ENCODE measurements at regions not wholly inside any gene's neighbourhood (a gene's known extent, or its start where the extent isn't known, plus 50 kb on each side); places are given as distances from the start of the nearest gene placed in this dataset.
"Not testable (repeated sequence)": the region's sequence is repeated elsewhere in the genome, so short reads cannot be mapped to it uniquely, and the experiment has no call there.

DNA sequence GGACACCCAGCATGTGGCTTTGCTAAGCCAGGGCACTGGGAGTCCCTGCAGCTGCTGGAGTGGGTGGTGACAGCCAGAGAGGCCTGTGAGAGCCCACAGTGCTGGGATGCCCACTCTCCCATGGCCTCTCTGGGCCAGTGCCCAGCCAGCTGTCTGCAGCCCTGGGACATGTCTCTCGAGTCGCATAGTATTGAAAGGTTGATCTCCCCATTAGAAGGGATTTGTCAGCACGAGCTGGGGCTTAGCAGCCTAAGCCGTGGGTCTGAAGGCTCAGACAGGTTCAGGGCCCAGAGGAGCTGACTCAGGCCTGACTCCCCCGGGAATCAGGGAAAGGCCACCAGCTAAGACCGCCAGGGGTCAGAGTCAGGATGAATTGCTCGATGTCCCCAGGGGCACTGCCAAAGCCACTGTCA is 53.5 kb downstream of the FOXD2 start:
- no peak for DNase-seq

DNA sequence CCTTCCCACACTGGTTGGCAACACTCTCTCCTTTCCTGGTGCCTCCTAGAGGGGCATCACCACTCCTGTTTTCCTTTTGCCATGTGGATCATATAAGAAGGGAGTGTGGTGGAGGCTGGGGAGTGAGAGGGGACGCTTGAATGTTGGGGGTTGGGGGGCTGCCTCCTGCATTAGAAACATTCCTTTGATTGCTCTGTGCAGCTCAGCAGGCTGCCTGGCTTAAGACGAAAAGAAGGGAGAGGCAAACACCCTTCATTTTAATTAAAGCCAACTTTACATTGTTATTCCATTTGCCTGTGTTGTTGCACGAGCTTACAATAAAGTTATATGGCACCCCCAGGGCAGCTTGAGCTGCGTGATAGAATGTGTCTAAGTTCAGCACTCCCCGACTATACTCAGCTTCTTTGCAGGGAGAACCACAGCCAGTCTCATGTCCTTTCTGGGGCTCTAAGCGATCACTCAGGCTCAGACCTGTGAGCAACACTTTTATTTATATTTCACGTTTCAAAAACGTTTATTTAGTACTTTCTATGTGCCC is 57.4 kb downstream of the FOXD2 start:
- DNase-seq, result no peak

DNA sequence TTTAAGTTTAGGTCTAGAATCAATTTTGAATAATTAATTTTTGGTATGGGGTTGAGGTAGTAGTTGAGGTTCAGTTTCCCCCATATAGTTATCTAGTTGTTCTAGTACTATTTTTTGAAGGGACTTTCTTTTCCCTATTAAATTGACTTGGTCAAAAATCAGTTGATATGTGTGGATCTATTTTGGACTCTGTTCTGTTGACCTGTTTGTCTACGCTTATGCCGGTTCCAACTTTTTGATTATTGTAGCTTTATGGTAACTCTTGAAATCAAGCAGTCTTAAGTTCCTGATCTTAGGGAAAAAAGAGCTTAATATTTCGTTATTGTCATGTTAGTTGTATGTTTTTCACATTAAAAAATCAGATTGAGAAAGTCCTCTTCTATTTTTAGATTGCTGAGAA is 60.7 kb downstream of the FOXD2 start:
- DNase-seq, result no peak

DNA sequence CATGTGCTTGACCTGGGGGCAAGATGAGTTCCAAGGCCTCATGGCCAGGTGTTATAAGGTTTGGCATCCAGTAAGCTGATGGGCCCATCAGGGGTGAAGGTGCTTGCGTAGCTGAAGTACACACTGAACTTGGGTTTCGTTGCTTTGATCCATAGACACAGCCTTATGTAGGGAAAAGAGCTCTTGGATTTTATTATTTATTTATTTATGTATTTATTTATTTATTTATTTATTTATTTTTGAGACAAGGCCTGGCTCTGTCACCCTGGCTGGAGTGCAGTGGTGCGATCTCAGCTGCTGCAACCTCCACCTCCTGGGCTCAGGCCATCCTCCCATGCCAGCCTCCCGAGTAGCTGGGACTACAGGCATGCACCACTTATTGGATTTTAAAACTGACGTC is 63.2 kb downstream of the FOXD2 start:
- DNase-seq, result no peak

DNA sequence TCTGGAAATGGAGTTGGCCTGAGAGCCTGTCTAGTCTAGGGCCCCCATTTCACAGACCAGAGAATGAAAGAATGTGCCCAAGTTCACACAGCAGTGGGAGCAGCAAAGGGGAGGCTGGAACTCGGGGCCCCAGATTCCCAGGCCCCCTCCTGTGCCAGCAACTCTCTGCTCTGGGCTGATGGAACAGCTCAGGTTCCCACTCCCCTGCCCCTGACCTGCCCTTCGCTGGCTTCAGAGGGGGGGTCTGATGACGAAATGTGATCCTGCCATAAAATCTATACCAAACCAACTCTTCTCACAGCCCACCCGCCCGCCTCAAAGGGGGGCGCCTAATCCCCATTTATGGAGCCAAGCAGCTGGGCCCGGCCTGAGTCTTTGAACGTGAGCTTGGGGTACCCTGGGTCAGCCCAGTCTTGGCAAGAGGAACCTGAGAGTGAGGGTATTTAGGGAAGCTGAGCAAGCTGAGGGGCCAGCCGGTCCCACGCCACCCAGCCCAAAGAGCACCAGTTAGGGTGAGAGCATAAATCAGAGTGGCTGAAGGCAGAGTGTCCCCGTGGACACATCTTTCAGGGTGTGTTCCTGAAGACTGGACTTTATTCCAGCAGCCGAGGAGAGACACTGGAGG is 65.0 kb downstream of the FOXD2 start:
- no peak for DNase-seq

DNA sequence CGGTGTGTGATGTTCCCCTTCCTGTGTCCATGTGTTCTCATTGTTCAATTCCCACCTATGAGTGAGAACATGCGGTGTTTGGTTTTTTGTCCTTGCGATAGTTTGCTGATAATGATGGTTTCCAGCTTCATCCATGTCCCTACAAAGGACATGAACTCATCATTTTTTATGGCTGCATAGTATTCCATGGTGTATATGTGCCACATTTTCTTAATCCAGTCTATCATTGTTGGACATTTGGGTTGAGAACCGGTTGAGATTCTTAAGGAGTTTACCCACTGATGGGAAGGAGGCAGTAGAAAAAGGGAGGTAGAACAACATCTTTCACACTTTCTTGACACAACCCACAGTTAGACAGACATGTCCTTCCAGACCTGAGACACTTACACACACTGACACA is 67.0 kb downstream of the FOXD2 start:
- not testable (repeated sequence) for DNase-seq

DNA sequence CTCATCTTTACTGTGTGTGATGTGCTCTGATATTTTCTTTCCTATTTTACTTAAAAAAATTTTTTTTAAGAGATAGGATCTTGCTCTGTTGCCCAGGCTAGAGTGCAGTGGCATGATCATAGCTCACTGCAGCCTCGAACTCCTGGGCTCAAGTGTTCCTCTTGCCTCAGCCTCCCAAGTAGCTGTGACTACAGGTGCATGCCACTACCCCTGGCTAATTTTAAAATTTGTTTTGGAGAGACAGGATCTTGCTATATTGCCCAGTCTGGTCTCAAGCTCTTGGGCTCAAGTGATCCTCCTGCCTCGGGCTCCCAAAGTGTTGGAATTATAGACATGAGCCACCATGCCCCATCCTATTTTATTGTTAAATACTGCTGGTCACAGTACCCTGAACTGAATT is 67.4 kb downstream of the FOXD2 start:
- DNase-seq, result no peak

DNA sequence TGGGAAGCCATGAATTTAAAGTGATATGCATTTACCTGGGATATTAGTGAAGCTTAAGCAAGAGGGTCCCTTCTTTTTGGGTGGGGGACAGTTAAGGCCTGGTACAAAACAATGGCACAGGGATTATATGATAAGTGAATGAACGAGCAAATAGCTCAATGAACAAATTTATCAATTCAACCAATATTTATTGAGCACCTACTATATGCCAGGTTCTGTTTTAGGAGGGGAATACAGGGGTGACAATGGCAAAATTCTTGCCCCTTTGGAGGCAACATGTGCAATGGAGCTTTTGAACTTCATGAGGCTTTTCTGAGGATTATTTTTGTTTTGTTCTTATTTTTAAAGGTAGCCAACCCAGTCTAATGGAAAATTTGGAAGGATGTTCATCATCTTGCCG is 68.2 kb downstream of the FOXD2 start:
- DNase-seq, result no peak

DNA sequence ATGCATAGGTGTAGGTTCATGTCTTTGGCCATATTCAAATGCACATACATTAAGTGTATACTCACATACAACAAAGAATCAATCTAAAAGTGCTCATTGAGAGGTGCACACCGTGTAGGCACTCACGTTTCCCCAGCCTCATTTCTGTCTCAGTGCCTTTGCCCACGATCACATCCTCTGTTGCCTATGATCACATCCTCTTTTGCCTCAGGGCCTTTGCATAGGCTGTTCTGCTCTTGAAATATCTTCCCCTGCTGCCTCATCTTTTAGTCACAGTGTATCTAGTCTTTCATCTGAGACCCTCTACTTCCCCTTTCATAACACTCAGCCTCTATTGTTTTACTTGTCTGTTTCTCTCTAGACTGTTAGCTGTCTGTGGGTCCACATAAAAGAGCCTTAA is 69.3 kb downstream of the FOXD2 start:
- DNase-seq, result no peak

DNA sequence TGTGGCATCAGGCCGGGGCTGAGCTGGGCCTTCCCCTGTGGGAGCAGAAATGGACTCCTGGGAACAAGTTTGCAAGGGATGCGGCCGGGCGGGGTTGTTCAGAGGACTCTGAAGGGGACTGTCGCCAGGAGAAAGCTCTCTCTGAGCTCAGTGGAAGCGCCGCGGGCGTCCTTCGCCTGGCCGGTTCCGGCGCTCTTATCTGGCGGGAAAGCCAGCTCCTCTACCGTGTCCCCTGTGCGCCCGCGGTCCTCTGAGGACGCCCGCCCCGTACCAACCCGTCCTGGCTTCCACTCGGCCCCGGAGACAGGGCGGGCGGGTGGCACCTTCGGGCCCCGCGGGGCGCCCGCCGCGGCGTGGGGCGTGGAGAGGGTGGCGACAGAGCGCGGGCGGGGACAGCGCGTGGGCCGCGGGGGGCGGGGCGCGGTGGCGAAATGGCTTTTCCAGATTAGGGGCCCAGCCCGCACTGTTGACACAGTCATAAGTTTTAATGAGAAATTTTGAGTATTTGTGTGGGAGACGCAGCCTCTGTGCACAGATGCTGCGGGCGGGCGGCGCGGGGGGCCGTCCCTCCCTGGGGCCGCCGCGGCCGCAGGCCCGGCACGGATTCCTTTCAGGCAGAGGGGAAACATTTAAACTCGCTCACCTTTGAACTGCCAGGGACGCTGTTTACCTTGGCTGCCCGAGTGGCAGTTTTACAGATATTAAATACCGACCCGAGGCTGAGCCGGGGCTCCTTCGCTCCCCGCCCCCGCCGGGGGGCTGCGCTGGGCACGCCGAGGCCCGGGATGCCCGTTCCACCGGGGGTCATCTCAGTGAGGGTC is 70.2 kb downstream of the FOXD2 start:
- DNase-seq, result peak; percentile 21

DNA sequence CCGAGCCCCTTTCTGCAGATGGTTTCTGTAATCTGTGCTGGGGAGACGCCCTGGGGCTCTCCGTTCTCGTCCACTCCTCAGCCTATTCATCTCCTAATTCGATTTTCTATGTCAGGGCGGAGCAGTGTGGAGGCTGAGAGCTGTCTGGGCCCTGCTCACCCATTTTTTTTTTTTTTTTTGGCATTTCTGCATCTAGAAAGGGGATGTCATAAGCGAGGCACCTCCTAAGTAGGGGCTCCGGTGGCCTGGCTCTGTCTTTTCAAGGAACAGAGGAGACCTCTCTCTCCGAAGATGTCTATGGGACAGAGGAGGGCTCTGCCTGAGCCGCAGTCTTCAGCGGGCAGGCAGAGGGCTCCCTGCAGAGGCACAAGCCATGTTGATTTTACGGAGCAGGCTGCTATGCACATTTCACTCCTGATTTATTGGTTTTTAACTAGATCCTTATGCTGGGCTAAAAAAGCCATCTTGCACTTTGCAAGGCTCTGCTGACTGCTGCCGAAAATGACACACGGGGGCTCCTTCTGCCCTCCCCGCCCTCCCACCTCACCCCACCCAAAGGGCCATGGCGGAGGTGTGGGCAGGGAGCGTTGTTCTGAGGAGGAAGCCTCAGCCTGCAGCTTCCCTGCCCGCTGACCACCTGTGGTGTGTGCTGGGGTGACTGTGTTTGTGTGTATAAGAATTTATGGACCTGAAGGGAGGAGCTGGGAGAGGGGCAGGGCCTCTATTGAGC is 71.0 kb downstream of the FOXD2 start:
- peak; percentile 17 for DNase-seq

DNA sequence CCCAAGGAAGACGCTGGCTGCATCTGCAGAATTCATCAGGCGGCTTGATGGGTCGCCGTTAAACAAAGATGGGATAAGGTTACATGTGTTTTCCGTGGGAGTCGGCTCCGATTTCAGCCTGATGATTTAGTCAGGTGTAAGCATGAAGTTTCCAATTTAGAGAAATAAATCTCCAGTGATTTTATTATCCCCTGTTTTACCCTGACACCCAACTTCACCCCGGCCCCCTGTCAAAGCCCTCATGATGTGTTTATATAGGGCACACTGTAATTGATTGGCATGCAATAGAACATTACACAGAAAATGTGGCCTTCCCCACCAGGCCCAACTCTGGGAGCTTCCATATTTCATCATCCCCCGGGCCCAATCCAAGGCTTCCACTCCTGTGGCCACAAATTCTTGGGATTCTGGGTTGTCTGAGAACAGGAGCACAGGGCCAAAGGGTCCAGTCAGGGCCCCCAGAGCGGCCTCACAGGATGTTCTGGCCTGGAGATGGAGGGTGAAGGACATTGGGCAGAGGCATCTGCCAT is 72.5 kb downstream of the FOXD2 start:
- no peak for DNase-seq

DNA sequence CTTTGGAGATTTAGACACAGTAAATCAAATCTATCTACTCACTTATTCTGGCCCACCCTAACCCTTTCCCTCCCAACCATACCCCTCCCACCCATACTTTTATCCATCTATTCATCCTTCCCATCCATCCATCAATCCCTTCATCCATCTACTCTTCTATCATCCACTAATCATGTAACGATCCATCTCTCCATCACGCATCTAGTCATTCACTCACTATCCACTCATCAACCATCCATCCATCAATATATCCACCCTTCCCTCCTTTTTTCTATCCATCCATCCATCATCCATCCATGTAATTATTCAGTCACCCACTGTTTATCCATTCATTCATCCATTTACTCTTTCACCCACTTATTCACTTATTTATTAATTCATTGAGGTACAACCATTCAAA is 74.0 kb downstream of the FOXD2 start:
- no peak for DNase-seq

DNA sequence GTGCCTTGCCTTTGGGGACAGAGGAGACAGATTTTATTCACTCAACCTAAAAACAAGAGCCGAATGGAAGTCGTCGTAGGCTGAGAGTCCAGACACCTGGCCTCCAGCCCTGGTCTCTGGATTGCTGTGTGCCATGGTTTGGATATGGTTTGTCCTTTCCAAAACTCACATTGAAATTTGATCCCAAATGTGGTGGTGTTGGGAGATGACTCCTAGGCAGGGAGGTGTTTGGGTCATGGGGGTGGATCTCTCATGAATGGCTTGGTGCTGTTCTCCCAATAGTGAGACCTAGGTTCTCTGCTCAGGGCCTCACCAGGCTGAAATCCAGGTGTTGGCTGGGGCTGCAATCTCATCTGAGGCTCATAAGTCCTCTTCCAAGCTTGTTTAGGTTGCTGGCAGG is 75.5 kb downstream of the FOXD2 start:
- no peak for DNase-seq

DNA sequence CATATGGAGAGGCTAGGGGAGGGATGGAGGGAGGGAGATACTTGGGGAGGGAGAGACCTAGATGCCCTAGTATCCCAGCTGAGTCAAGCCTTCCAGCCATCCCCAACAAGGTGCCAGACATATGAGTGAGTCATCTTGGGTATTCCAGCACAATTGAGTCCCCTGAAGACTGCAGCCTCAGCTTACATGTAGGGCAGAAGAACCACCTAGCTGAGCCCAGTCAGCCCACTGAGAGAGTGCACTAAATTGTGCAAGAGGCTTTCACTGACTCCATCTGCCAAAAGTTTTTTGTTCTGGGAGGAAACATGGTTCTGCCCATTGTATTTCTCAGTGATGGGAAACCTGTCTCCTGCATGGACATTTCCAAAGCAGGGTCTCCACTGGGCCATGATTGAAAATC is 76.4 kb downstream of the FOXD2 start:
- DNase-seq, result no peak

DNA sequence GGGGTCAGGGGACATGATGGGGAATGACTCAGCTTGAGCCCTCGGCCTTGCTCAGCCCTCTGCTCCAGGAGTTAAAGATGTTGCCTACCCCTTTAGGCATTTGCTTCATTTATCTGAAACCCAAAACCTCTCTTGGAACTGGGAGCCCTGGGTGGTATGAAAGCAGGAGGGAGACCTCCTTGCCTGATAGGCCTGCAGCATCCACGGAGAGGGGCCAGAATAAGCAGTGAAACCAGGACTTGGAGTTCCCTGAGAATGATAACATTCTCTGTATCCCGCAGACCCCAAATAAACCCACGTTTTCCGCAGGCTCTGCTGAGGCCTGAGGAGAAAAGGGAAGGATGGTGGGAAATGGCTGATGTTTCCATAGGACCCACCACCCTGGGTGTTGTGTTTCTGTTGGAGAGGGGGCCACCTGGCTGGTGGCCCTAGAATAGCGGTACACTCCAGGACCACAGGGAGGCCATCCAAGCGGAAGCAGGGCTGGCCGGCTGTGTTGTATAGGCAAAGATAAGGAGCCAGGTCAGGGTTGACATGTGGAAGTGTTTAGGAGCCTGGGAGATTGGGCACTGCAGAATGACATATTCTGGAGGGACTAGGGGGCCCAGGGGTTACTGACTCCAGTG is 77.4 kb downstream of the FOXD2 start:
- DNase-seq, result no peak

DNA sequence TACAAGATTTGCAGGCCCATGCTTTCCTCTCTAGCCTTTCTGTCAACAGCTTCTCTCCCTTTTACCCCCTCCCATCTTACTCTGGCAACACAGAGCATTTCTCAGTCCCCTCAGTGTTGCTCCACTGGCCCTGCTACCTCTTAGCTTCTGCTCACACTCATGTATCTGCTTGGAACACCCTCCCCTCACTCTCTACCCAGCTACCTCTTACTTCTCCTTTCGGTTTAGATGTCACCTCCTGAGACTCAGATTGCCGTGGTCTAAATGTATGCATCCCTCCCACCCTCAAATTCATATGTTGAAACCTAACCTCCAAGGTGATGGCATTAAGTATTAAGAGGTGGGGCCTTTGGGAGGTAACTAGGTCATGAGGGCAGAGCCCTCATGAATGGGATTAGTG is 80.1 kb downstream of the FOXD2 start:
- no peak for DNase-seq

DNA sequence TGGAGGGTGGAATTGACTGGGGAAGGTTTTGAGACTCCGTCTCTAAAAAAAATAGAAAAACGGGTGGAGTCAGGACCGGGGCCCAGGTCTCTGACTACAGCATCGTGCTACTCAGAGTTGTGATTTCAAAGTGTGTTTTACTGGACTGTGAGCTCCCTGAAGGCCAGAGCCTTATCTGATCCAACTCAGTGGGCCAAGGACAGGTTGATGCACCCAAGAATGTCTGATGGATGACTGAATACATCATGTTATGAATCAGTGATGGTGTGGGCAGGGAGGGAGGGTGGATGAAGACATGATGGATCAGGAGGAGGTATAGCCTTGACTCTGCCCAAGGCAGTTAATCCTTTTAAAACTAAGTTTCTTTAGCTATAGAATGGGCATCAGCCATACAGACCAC is 81.6 kb downstream of the FOXD2 start:
- no peak for DNase-seq

DNA sequence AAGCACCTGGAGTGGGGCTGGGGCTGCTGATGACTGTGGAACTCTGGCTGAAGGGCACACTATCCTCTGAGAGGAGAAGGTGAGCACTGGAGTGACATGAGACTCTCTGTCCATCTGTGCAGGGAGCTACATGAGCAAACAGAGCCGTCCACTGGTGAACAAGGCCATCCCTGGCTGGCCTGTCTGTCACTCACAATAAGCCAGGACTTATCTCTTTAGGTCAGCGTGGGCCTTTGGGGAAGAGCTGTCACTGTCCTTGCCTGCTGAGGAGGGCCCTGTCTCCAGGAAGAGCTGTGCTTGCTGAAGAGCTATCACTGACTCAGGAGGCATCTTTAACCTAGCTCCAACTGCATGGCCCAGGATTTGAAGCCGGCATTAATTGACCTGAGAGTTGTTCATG is 82.1 kb downstream of the FOXD2 start:
- DNase-seq, result no peak

DNA sequence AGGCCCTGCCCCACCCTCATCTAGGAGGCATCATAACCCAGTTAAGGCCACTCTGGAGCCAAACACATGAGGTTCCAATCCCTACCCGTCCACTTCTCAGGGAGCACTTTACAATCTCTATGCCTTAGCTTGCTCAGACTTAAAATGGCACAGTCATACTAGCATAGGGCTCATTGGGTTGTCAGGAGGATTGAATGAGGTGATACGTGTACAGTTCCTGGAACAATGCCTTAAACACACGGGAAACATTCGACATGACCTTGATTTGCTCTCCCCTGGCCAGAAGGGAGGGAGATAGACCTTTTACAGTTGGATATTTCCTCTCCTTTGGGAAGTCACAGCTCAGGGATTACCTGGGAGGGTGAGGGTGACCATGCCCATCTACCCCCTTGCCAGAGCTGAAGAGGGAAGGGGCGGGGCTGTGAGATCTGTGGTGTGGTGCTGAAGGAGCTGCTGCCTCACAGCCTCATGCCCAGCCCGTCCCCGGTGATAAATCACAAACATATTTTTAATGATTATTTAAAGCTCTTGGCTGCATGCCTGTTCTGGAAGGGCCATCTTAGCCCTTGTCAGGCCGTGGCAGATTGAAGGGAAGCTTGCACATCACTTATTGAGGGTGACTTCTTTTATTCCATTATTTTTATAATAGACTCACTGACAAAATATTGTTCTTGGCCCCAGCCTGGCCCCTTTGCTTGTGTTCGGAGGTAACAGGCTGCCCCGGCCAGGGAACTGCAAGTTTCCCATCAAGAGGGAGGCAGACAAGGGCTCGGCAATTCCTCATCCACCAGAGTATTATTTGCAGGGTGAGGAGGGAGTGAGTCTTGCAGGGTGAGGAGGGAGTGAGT is 83.4 kb downstream of the FOXD2 start:
- DNase-seq, result peak; percentile 63

DNA sequence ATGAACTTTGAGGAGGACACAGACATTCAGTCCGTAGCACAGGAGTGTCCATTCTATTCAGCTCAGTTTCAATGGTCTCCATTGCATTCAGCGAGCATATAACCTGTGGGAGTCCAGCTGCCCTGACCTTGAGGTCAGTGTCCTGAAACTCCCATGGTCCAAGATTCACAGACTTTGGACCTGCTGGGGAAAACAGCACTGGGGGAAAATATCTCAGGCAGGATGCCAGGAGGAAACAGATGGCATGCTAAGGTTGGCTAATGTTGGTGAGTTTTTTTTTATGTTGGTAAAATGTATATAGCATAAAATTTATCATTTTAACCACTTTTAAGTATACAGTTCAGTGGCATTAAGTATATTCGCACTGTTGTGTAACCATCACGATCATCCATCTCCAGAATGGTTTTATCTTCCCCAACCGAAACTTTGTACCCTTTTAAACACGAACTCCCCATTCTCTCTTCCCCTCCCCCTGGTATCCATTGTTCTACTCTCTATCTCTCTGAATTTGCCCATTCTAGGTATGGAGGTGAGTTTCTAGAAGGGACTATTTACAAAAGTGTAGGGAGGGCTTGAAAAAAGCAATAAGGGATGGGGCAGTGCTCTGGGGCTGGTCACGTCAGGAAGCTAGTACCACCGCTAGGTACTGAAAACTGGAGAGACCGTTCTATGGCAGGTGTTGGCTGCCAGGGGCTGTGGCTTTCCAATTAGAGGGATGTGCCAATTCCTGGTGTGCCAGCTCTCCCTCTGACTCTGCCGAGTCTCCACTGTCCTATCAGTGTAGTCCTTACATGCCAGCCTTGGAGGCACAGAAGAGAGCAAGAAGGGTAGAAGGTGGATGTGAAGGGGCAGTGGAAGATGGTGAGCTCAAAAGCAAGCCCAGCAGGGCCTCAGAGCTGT is 85.3 kb downstream of the FOXD2 start:
- DNase-seq, result peak; percentile 70
